ENCODE measurements at regions not wholly inside any gene's neighbourhood (a gene's known extent, or its start where the extent isn't known, plus 50 kb on each side); places are given as distances from the start of the nearest gene placed in this dataset.

DNA sequence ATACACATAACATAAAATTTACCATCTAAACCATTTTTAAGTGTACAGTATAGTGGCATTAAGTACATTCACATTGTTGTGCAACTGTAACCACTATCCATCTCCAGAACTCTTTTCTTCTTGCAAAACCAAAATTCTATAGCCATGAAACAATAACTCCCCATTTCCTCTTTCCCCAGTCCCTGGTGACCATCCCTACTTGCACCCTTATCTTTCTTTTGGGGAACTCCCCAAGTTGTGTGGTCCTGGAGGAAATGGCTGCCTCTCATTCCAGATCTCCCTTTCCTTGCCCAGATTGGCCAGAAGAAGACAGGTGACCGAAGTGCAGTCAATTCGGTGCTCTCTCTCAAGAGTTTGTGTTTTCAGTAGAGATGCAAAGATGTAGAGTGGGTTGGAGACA is 389.6 kb upstream of the C1orf87 start:
- 80% methylated on average over 1 of the region's 2 CpGs for WGBS (ENCODE audit: insufficient coverage)

DNA sequence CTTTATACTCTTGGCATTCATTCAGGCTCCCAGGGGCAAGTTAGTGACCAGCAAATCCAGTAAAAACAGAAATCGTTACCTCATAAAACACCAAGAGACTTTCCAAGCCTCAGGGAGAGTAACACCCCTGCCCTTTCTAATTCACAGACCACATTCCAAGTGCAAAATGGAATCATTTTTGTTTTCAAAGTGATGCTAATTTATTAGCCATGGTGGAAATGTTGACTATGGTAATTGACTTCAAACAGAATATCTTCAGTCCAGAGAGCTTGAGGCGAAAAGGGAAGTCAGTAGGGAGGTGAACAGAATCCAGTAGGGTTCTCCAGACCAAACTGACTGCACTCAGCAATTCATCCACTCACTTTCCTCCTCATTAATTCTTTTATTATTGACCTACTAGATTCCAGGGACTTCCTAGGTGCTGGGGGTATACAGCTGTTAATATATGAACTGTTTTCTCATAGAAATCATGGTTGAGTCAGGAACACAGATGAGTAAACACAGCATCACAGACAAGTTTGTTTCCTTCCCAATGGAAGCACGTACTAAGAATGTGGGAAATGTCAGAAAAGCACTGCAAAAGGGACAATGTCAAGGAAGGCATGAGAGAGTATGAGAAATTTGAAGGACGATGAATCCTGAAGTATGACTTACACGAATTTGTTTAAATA is 388.5 kb upstream of the C1orf87 start:
- ChIA-PET CTCF (no interaction called here), POLR2A (no interaction called here)
- Histone ChIP-seq H3K27ac (ENCODE audit: low read length) (no peak overlapping the region), H3K9me3 (no peaks in the 10 kb centered on the region), H3K27me3 (replicated peaks in 1 of 2; ENCODE audit: control insufficient read depth in 2 of 2, extremely low read depth in 1 of 2, insufficient read depth in 2 of 2, low read length in 1 of 2) (no peaks in the 10 kb centered on the region), H3K36me3 (ENCODE audit: control insufficient read depth in 2 of 2, extremely low read depth in 1 of 2, insufficient read depth in 1 of 2, low read length in 1 of 2) (no peaks in the 10 kb centered on the region), H3K4me3 (ENCODE audit: control insufficient read depth in 1 of 2, extremely low read depth in 1 of 2, low read length in 1 of 2) (no peak overlapping the region), H3K4me1 (ENCODE audit: control insufficient read depth in 1 of 2, extremely low read depth in 1 of 2, insufficient read depth in 2 of 2, low read length in 2 of 2) (no peaks in the 10 kb centered on the region)
- Mint-ChIP-seq H3K4me1 (no peaks in the 10 kb centered on the region), H3K27me3 (no peaks in the 10 kb centered on the region), H3K36me3 (no peaks in the 10 kb centered on the region), H3K27ac (no peak overlapping the region), H3K4me3 (no peak overlapping the region), H3K9me3 (peaks cover 7 to 11% (median 9%) of the 10 kb centered on the region in 3 donors)
- DNase-seq: no peak
- no CpG with 5 or more reads among the region's 5 CpGs for WGBS (ENCODE audit: insufficient coverage)
- ATAC-seq (replicated peaks in 1 of 4): no peak

More for the DNA sequence above, 389.6 kb upstream of the C1orf87 start:
- Mint-ChIP-seq H3K27me3 (no peaks in the 10 kb centered on the region), H3K27ac (no peak overlapping the region), H3K9me3 (peaks cover 7 to 10% (median 7%) of the 10 kb centered on the region in 3 donors), H3K4me3 (no peak overlapping the region), H3K4me1 (no peaks in the 10 kb centered on the region), H3K36me3 (no peaks in the 10 kb centered on the region)
- no peaks in the 10 kb centered on the region for H3K4me1 ChIP-seq (ENCODE audit: control insufficient read depth in 1 of 2, extremely low read depth in 1 of 2, insufficient read depth in 2 of 2, low read length in 2 of 2)
- no peak overlapping the region for H3K4me3 ChIP-seq (ENCODE audit: control insufficient read depth in 1 of 2, extremely low read depth in 1 of 2, low read length in 1 of 2)
- DNase-seq (no peak), ATAC-seq (replicated peaks in 1 of 4) (no peak)
- H3K27ac ChIP-seq (ENCODE audit: low read length): no peak overlapping the region
- POLR2A ChIA-PET: no interaction called here
- CTCF ChIA-PET: no interaction called here
- H3K36me3 ChIP-seq (ENCODE audit: control insufficient read depth in 2 of 2, extremely low read depth in 1 of 2, insufficient read depth in 1 of 2, low read length in 1 of 2): no peaks in the 10 kb centered on the region
- no peaks in the 10 kb centered on the region for H3K9me3 ChIP-seq
- no peaks in the 10 kb centered on the region for H3K27me3 ChIP-seq (replicated peaks in 1 of 2; ENCODE audit: control insufficient read depth in 2 of 2, extremely low read depth in 1 of 2, insufficient read depth in 2 of 2, low read length in 1 of 2)

DNA sequence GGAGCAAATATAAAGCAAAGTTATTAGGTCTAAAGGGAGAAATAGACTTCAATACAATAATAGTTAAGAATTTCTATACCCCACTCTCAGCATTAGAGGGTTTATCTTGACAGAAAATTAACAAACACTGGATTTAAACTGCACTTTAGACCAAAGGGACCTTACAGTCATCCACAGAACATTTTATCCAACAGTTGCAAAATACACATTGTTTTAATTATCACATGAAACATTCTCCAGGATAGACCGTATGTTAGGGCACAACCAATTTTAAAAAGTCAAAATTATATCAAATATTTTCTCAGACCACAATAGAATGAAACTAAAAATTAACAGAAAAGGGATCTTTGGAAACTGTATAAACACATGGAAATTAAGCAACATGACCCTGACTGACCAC is 384.5 kb upstream of the C1orf87 start:
- no peak for DNase-seq
- Histone ChIP-seq H3K4me3 (ENCODE audit: control insufficient read depth in 1 of 2, extremely low read depth in 1 of 2, low read length in 1 of 2) (no peak overlapping the region), H3K9me3 (no peaks in the 10 kb centered on the region), H3K4me1 (ENCODE audit: control insufficient read depth in 1 of 2, extremely low read depth in 1 of 2, insufficient read depth in 2 of 2, low read length in 2 of 2) (no peaks in the 10 kb centered on the region), H3K36me3 (ENCODE audit: control insufficient read depth in 2 of 2, extremely low read depth in 1 of 2, insufficient read depth in 1 of 2, low read length in 1 of 2) (no peaks in the 10 kb centered on the region), H3K27ac (ENCODE audit: low read length) (no peak overlapping the region), H3K27me3 (replicated peaks in 1 of 2; ENCODE audit: control insufficient read depth in 2 of 2, extremely low read depth in 1 of 2, insufficient read depth in 2 of 2, low read length in 1 of 2) (no peaks in the 10 kb centered on the region)
- no peaks in the 10 kb centered on the region for H3K4me1 Mint-ChIP-seq
- CTCF ChIA-PET: no interaction called here
- H3K9me3 Mint-ChIP-seq: peaks cover 12 to 21% (median 19%) of the 10 kb centered on the region in 3 donors
- no peak overlapping the region for H3K27ac Mint-ChIP-seq
- ATAC-seq (replicated peaks in 1 of 4): no peak
- POLR2A ChIA-PET: no interaction called here
- no peak overlapping the region for H3K4me3 Mint-ChIP-seq
- H3K36me3 Mint-ChIP-seq: no peaks in the 10 kb centered on the region
- H3K27me3 Mint-ChIP-seq: no peaks in the 10 kb centered on the region
- WGBS (ENCODE audit: insufficient coverage): 100% methylated on average over 1 of the region's 1 CpG

DNA sequence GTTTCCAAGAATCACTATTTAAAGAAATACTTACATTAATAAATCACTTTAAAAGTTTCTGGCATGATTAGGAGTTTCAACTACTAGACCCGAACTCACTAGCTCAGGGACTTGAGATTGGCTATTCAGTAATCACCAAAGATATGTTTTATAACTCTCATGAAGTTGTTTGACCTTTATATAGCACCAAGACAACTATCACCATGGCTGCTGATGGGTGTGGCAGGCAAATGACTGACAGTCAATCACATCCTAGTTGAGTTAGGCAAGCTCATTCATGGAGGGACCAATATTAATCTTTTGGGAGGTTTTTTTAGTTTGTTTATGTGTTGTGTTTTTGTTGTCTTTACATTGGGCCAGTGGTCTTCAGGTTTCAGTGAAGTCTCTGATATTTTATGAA is 376.3 kb upstream of the C1orf87 start:
- no peaks in the 10 kb centered on the region for H3K36me3 ChIP-seq (ENCODE audit: control insufficient read depth in 2 of 2, extremely low read depth in 1 of 2, insufficient read depth in 1 of 2, low read length in 1 of 2)
- no peaks in the 10 kb centered on the region for H3K27me3 ChIP-seq (replicated peaks in 1 of 2; ENCODE audit: control insufficient read depth in 2 of 2, extremely low read depth in 1 of 2, insufficient read depth in 2 of 2, low read length in 1 of 2)
- H3K27ac ChIP-seq (ENCODE audit: low read length): no peak overlapping the region
- Mint-ChIP-seq H3K36me3 (no peaks in the 10 kb centered on the region), H3K4me3 (no peak overlapping the region), H3K27me3 (no peaks in the 10 kb centered on the region), H3K27ac (no peak overlapping the region), H3K4me1 (no peaks in the 10 kb centered on the region), H3K9me3 (peaks cover 0 to 9% (median 5%) of the 10 kb centered on the region in 3 donors)
- no peaks in the 10 kb centered on the region for H3K4me1 ChIP-seq (ENCODE audit: control insufficient read depth in 1 of 2, extremely low read depth in 1 of 2, insufficient read depth in 2 of 2, low read length in 2 of 2)
- WGBS (ENCODE audit: insufficient coverage): no CpG with 5 or more reads among the region's 1 CpG
- ChIA-PET CTCF (no interaction called here), POLR2A (no interaction called here)
- DNase-seq (no peak), ATAC-seq (replicated peaks in 1 of 4) (no peak)
- H3K9me3 ChIP-seq: no peaks in the 10 kb centered on the region
- no peak overlapping the region for H3K4me3 ChIP-seq (ENCODE audit: control insufficient read depth in 1 of 2, extremely low read depth in 1 of 2, low read length in 1 of 2)

DNA sequence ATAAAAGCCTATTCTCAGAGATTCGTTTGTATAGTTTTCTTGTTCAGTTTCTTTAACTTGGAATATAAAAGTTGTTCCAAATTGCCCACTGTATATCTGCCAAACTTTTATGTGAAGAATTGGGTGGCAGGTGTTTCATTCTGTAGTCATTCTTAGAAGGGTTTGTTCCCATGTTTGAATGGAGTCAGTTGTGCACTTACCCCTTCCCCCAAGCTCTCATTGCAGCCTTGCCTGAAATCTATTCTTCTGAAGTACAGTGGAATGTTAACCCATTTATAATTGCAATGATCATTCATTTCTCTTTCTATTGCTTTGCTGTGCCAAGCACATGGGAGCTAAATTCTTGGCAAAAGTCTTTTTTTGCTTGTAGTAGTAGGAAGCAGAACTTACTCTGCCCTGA is 375.3 kb upstream of the C1orf87 start:
- Mint-ChIP-seq H3K4me3 (no peak overlapping the region), H3K4me1 (no peaks in the 10 kb centered on the region), H3K36me3 (no peaks in the 10 kb centered on the region), H3K27ac (no peak overlapping the region), H3K27me3 (no peaks in the 10 kb centered on the region), H3K9me3 (peaks cover 0 to 7% (median 4%) of the 10 kb centered on the region in 3 donors)
- no peaks in the 10 kb centered on the region for H3K36me3 ChIP-seq (ENCODE audit: control insufficient read depth in 2 of 2, extremely low read depth in 1 of 2, insufficient read depth in 1 of 2, low read length in 1 of 2)
- H3K27ac ChIP-seq (ENCODE audit: low read length): no peak overlapping the region
- no peak for ATAC-seq (replicated peaks in 1 of 4)
- no CpG with 5 or more reads among the region's 1 CpG for whole genome bisulfite sequencing (ENCODE audit: insufficient coverage)
- no peaks in the 10 kb centered on the region for H3K4me1 ChIP-seq (ENCODE audit: control insufficient read depth in 1 of 2, extremely low read depth in 1 of 2, insufficient read depth in 2 of 2, low read length in 2 of 2)
- no peak for DNase-seq
- ChIA-PET POLR2A (interaction anchor here in 1 of 2 donors (0.5 kb wide), 1 partner anchor 416 kb away, joined by 9 read pairs; no protein-coding TSS in a partner anchor), CTCF (no interaction called here)
- H3K4me3 ChIP-seq (ENCODE audit: control insufficient read depth in 1 of 2, extremely low read depth in 1 of 2, low read length in 1 of 2): no peak overlapping the region
- no peaks in the 10 kb centered on the region for H3K27me3 ChIP-seq (replicated peaks in 1 of 2; ENCODE audit: control insufficient read depth in 2 of 2, extremely low read depth in 1 of 2, insufficient read depth in 2 of 2, low read length in 1 of 2)
- no peaks in the 10 kb centered on the region for H3K9me3 ChIP-seq

DNA sequence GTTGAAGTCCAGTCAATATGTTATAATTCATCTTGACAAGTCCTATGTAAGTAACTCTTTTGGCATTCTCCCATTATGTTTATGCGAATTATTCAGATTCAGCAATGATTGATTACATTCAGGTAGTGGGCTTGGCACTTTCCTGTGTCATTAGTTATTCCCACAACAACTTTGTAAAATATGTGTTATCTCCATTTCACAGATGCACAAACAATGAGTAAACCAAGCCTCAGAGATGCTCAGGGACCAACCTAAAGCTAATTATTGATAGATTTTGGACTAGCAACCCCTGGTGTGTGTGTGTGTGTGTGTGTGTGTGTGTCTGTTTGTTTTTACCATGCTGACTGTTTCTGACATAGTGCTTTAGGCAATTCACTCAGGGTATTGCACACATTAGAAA is 371.1 kb upstream of the C1orf87 start:
- ATAC-seq (replicated peaks in 1 of 4): no peak

DNA sequence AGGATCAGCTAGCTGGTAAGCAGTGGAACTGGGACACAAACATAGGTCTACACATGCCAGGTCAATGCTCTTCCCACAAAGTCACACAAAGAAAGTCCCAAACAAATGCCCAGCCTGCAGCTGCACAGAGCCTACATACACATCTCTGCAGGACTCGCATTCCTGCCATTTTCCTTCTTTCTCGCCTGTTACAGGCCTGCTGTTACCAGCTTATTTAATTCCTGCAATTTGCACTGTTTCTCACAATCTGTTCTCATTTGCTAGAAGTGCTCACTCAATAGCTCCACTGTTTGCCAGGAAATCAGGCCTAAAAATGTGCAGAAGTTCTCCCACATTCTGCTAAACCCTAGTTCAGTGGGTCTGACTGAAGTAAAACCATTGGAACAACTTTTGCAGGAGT is 362.6 kb upstream of the C1orf87 start:
- no peaks in the 10 kb centered on the region for H3K27me3 ChIP-seq (replicated peaks in 1 of 2; ENCODE audit: control insufficient read depth in 2 of 2, extremely low read depth in 1 of 2, insufficient read depth in 2 of 2, low read length in 1 of 2)
- no peak overlapping the region for H3K27ac ChIP-seq (ENCODE audit: low read length)
- Mint-ChIP-seq H3K27ac (no peak overlapping the region), H3K9me3 (peaks cover 11 to 27% (median 11%) of the 10 kb centered on the region in 3 donors), H3K36me3 (no peaks in the 10 kb centered on the region), H3K27me3 (no peaks in the 10 kb centered on the region), H3K4me1 (no peaks in the 10 kb centered on the region), H3K4me3 (no peak overlapping the region)
- POLR2A ChIA-PET: no interaction called here
- H3K9me3 ChIP-seq: no peaks in the 10 kb centered on the region
- no peaks in the 10 kb centered on the region for H3K4me1 ChIP-seq (ENCODE audit: control insufficient read depth in 1 of 2, extremely low read depth in 1 of 2, insufficient read depth in 2 of 2, low read length in 2 of 2)
- H3K36me3 ChIP-seq (ENCODE audit: control insufficient read depth in 2 of 2, extremely low read depth in 1 of 2, insufficient read depth in 1 of 2, low read length in 1 of 2): no peaks in the 10 kb centered on the region
- CTCF ChIA-PET: interaction anchor here in 1 of 2 donors (0.5 kb wide), 1 partner anchor 39 kb away, joined by 3 read pairs; no protein-coding TSS in a partner anchor
- DNase-seq (no peak), ATAC-seq (replicated peaks in 1 of 4) (no peak)
- H3K4me3 ChIP-seq (ENCODE audit: control insufficient read depth in 1 of 2, extremely low read depth in 1 of 2, low read length in 1 of 2): no peak overlapping the region
- WGBS (ENCODE audit: insufficient coverage): 88% methylated on average over 2 of the region's 2 CpGs

More for the DNA sequence above, 371.1 kb upstream of the C1orf87 start:
- DNase-seq: no peak
- Mint-ChIP-seq H3K27ac (no peak overlapping the region), H3K4me1 (no peaks in the 10 kb centered on the region), H3K9me3 (peaks cover 5 to 8% (median 7%) of the 10 kb centered on the region in 3 donors), H3K4me3 (no peak overlapping the region), H3K36me3 (no peaks in the 10 kb centered on the region), H3K27me3 (no peaks in the 10 kb centered on the region)
- Histone ChIP-seq H3K27me3 (replicated peaks in 1 of 2; ENCODE audit: control insufficient read depth in 2 of 2, extremely low read depth in 1 of 2, insufficient read depth in 2 of 2, low read length in 1 of 2) (no peaks in the 10 kb centered on the region), H3K9me3 (no peaks in the 10 kb centered on the region), H3K4me3 (ENCODE audit: control insufficient read depth in 1 of 2, extremely low read depth in 1 of 2, low read length in 1 of 2) (no peak overlapping the region), H3K4me1 (ENCODE audit: control insufficient read depth in 1 of 2, extremely low read depth in 1 of 2, insufficient read depth in 2 of 2, low read length in 2 of 2) (no peaks in the 10 kb centered on the region), H3K36me3 (ENCODE audit: control insufficient read depth in 2 of 2, extremely low read depth in 1 of 2, insufficient read depth in 1 of 2, low read length in 1 of 2) (no peaks in the 10 kb centered on the region), H3K27ac (ENCODE audit: low read length) (no peak overlapping the region)
- POLR2A ChIA-PET: no interaction called here
- CTCF ChIA-PET: no interaction called here
- no CpG with 5 or more reads among the region's 1 CpG for WGBS (ENCODE audit: insufficient coverage)
